Bronchial epithelial cell (primary cell): ENCODE measurements at regions not wholly inside any gene's neighbourhood (a gene's known extent, or its start where the extent isn't known, plus 50 kb on each side); places are given as distances from the start of the nearest gene placed in this dataset.
"Not testable (repeated sequence)": the region's sequence is repeated elsewhere in the genome, so short reads cannot be mapped to it uniquely, and the experiment has no call there.

Experiments used
- DNase-seq: peaks from one replicate; pipeline ENCODE4 v3.0.0-alpha.2; 2010; ENCODE audit warnings: low read depth
- FAIRE-seq: peaks from 2 replicates; lab custom pipeline; 2011; peaks lifted over from hg19 to GRCh38; lab: Jason Lieb, UNC
- H3K27me3 ChIP-seq: 2 replicates; pipeline ENCODE4 v1.5.1; 2011; ENCODE audit warnings: low read length; ENCODE audit not compliant: control insufficient read depth, insufficient read depth
- H3K36me3 ChIP-seq: 2 replicates; pipeline ENCODE4 v1.5.1; 2011; ENCODE audit warnings: low read length; ENCODE audit not compliant: control insufficient read depth, insufficient read depth
- H3K4me3 ChIP-seq: 2 replicates; pipeline ENCODE4 v1.5.1; 2011; ENCODE audit warnings: mild to moderate bottlenecking, low read depth, low read length, control low read depth
- TF ChIP-seq, protein P1 (sequence below): IDR thresholded peaks from 2 replicates; pipeline ENCODE4 v1.5.1; 2011; ENCODE audit warnings: mild to moderate bottlenecking, moderate library complexity, low read length, control low read depth, inconsistent platforms; ENCODE audit not compliant: insufficient read depth, severe bottlenecking

DNA sequence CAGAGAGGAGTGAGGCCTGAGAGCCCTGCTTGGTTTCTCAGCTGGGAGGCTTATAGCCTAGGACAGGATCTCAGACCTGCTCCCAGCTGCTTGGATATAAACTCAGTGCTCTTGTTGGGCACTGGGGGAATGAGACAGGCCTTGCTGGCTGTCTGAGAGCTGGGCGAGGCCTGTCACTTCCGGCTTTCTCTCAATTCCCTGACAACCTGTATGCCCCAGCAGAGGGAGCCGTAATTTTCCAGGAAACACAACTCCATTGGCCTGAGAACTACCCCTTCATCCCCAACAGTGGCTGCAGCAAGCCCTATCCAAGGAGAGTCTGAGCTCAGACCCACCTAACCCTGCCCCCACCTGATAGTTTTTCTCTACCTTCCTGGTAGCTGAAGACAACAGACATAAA, 258.3 kb upstream of the STXBP6 start:
- DNase-seq: no peak
- Histone ChIP-seq H3K4me3 (no peak overlapping the region), H3K27me3 (no peaks in the 10 kb centered on the region), H3K36me3 (no peaks in the 10 kb centered on the region)
- TF ChIP-seq, protein P1, sequence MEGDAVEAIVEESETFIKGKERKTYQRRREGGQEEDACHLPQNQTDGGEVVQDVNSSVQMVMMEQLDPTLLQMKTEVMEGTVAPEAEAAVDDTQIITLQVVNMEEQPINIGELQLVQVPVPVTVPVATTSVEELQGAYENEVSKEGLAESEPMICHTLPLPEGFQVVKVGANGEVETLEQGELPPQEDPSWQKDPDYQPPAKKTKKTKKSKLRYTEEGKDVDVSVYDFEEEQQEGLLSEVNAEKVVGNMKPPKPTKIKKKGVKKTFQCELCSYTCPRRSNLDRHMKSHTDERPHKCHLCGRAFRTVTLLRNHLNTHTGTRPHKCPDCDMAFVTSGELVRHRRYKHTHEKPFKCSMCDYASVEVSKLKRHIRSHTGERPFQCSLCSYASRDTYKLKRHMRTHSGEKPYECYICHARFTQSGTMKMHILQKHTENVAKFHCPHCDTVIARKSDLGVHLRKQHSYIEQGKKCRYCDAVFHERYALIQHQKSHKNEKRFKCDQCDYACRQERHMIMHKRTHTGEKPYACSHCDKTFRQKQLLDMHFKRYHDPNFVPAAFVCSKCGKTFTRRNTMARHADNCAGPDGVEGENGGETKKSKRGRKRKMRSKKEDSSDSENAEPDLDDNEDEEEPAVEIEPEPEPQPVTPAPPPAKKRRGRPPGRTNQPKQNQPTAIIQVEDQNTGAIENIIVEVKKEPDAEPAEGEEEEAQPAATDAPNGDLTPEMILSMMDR: no peak
- FAIRE-seq: no peak

DNA sequence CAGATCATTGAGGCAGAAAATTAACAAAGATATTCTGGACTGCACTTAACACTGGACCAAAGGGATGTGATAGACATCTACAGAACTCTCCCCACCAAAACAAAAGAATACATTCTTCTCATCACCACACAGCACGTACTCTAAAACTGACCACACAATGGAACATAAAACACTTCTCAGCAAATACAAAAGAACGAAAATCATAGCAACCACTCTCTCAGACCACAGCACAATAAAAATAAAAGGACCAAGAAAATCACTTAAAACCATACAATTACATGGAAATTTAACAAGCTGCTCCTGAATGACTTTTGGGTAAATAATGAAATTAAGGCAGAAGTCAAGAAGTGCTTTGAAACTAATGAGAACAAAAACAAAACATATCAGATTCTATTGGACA, 254.0 kb upstream of the STXBP6 start:
- no peak for FAIRE-seq

DNA sequence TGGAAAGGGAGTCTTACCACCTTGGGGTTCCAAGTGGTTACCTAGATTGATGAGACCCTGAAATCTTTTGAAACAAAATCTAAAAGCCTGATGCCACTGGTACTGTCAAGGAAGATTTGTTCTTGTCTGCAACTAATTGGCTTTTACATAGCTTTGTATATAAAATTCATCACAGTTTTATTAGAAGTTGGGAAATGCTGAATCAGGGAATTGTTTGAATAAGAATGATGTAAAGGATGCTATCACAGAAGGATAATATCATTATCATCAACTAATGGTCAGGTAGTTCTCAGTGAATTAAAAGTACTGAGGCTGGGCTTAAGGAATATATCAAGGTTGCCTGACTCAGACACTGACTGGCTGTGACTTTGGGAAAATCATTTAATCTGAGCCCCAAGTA, 248.3 kb upstream of the STXBP6 start:
- no peak for FAIRE-seq
- TF ChIP-seq, protein P1: no peak
- Histone ChIP-seq H3K36me3 (no peaks in the 10 kb centered on the region), H3K4me3 (no peak overlapping the region), H3K27me3 (no peaks in the 10 kb centered on the region)
- DNase-seq: no peak

More for the DNA sequence above, 254.0 kb upstream of the STXBP6 start:
- no peaks in the 10 kb centered on the region for H3K27me3 ChIP-seq
- TF ChIP-seq, protein P1: no peak
- no peak overlapping the region for H3K4me3 ChIP-seq
- no peaks in the 10 kb centered on the region for H3K36me3 ChIP-seq
- DNase-seq: no peak

- H3K4me3 ChIP-seq, FAIRE-seq, H3K36me3 ChIP-seq, DNase-seq, H3K27me3 ChIP-seq: not testable (repeated sequence)
Observed at GRCh38 chr14:25290154-25290553, 240.2 kb upstream of the STXBP6 start.

DNA sequence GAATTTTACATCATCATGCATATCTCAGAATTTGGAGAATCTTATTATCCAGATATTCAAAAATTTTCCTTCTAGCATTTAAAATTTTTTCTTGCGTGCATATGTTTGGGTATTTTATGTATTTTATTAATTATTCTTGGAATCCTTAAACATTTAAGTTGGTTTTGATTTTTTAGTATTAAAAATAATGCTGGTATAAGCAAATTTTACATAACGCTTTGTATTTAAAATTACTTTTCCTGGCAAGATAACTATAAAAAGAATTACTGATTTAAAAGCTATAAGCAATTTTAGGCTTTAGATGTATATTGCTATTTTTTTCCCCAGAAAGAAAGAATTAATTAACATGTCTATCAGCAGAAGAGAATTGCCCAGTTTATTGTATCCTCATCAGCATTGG, 224.6 kb upstream of the STXBP6 start:
- no peak for DNase-seq
- Histone ChIP-seq H3K36me3 (no peaks in the 10 kb centered on the region), H3K4me3 (no peak overlapping the region), H3K27me3 (no peaks in the 10 kb centered on the region)
- TF ChIP-seq, protein P1: no peak
- FAIRE-seq: no peak

DNA sequence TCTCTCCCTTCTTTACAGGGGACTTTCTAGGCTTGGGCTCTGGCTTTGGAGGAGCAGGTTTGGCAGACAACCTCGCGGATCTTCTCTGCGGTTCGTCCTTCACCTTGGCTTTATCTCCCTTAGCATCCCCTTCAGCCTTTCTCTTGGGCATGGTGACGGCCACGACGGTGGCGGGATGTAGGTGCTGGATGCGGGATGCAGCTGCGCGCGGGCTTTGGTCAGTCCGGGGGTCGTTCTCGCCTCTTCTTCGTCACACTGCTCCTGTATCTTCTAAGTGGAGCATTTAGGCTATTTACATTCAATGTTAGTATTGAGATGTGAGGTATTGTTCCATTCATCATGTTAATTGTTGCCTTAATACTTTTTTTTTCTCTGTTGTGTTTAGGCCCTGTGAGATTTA, 217.2 kb upstream of the STXBP6 start:
- TF ChIP-seq, protein P1: no peak
- no peaks in the 10 kb centered on the region for H3K36me3 ChIP-seq
- no peak for FAIRE-seq

More for the DNA sequence above, 217.2 kb upstream of the STXBP6 start:
- DNase-seq: no peak
- Histone ChIP-seq H3K27me3 (no peaks in the 10 kb centered on the region), H3K4me3 (no peak overlapping the region)
